ENCODE measurements at regions not wholly inside any gene's neighbourhood (a gene's known extent, or its start where the extent isn't known, plus 50 kb on each side); places are given as distances from the start of the nearest gene placed in this dataset.

GRCh38 chr4:53912766-53913497 is 151.5 kb downstream of the CHIC2 start:
- H3K4ac ChIP-seq (ENCODE audit: low read depth, low read length), result no peak overlapping the region
- H2BK120ac ChIP-seq (ENCODE audit: low read depth, low read length), result no peak overlapping the region
- no peak overlapping the region for H3K27ac ChIP-seq (ENCODE audit: low read depth, low read length)
- H3K4me3 ChIP-seq (ENCODE audit: low read length), result no peak overlapping the region
- DNase-seq, result no peak
- no peaks in the 10 kb centered on the region for H3K79me2 ChIP-seq (ENCODE audit: control insufficient read depth, insufficient read depth, low read length)
- H3K36me3 ChIP-seq (ENCODE audit: control insufficient read depth, insufficient read depth, low read length), result no peaks in the 10 kb centered on the region
- H4K5ac ChIP-seq (ENCODE audit: low read length), result no peak overlapping the region
- H2AK5ac ChIP-seq (ENCODE audit: low read length), result no peak overlapping the region
- no peak overlapping the region for H3K9ac ChIP-seq (ENCODE audit: low read length)
- H3K18ac ChIP-seq (ENCODE audit: low read length), result no peak overlapping the region
- H4K8ac ChIP-seq (ENCODE audit: low read depth, low read length), result no peak overlapping the region
- H3K23ac ChIP-seq (ENCODE audit: low read length), result no peak overlapping the region
- H2BK15ac ChIP-seq (replicated peaks; ENCODE audit: low read depth), result no peak overlapping the region
- H3K4me2 ChIP-seq (ENCODE audit: low read length), result no peak overlapping the region
- H3K4me1 ChIP-seq (ENCODE audit: control insufficient read depth, low read depth, low read length), result peaks cover 5% of the 10 kb centered on the region
- no peak overlapping the region for H2BK5ac ChIP-seq (ENCODE audit: low read length)
- WGBS (ENCODE audit: extremely low coverage, insufficient coverage, low lambda C conversion rate), result no CpG with 5 or more reads among the region's 5 CpGs
- no peaks in the 10 kb centered on the region for H3K27me3 ChIP-seq (ENCODE audit: insufficient read depth, low read length, poor library complexity)
- H3K79me1 ChIP-seq (ENCODE audit: low read length), result no peaks in the 10 kb centered on the region
- H3K56ac ChIP-seq (ENCODE audit: low read length), result no peak overlapping the region

GRCh38 chr4:53908661-53909078 is 155.7 kb downstream of the CHIC2 start:
- Histone ChIP-seq H2BK5ac (ENCODE audit: low read length) (peak overlapping the region; percentile 72), H3K4me1 (ENCODE audit: control insufficient read depth, low read depth, low read length) (peaks cover 5% of the 10 kb centered on the region), H3K36me3 (ENCODE audit: control insufficient read depth, insufficient read depth, low read length) (no peaks in the 10 kb centered on the region), H3K4ac (ENCODE audit: low read depth, low read length) (no peak overlapping the region), H4K5ac (ENCODE audit: low read length) (no peak overlapping the region), H2BK15ac (replicated peaks; ENCODE audit: low read depth) (no peak overlapping the region), H3K23ac (ENCODE audit: low read length) (no peak overlapping the region), H3K79me2 (ENCODE audit: control insufficient read depth, insufficient read depth, low read length) (no peaks in the 10 kb centered on the region), H3K27me3 (ENCODE audit: insufficient read depth, low read length, poor library complexity) (no peaks in the 10 kb centered on the region), H3K18ac (ENCODE audit: low read length) (no peak overlapping the region), H2AK5ac (ENCODE audit: low read length) (no peak overlapping the region), H3K4me2 (ENCODE audit: low read length) (no peak overlapping the region), H3K9ac (ENCODE audit: low read length) (peak overlapping the region; percentile 26), H3K27ac (ENCODE audit: low read depth, low read length) (no peak overlapping the region), H3K79me1 (ENCODE audit: low read length) (no peaks in the 10 kb centered on the region), H2BK120ac (ENCODE audit: low read depth, low read length) (no peak overlapping the region), H4K8ac (ENCODE audit: low read depth, low read length) (no peak overlapping the region), H3K4me3 (ENCODE audit: low read length) (no peak overlapping the region), H3K56ac (ENCODE audit: low read length) (peak overlapping the region; percentile 84)
- peak; percentile 80 for DNase-seq
- no CpG with 5 or more reads among the region's 8 CpGs for WGBS (ENCODE audit: extremely low coverage, insufficient coverage, low lambda C conversion rate)

- no peak overlapping the region for H2AK5ac ChIP-seq (ENCODE audit: low read length)
- no peak overlapping the region for H3K4me3 ChIP-seq (ENCODE audit: low read length)
- H3K9ac ChIP-seq (ENCODE audit: low read length), result no peak overlapping the region
- no peak overlapping the region for H2BK15ac ChIP-seq (replicated peaks; ENCODE audit: low read depth)
- no peak overlapping the region for H3K27ac ChIP-seq (ENCODE audit: low read depth, low read length)
- no peaks in the 10 kb centered on the region for H3K27me3 ChIP-seq (ENCODE audit: insufficient read depth, low read length, poor library complexity)
- peaks cover 5% of the 10 kb centered on the region for H3K4me1 ChIP-seq (ENCODE audit: control insufficient read depth, low read depth, low read length)
- H3K4ac ChIP-seq (ENCODE audit: low read depth, low read length), result no peak overlapping the region
- no peak overlapping the region for H3K23ac ChIP-seq (ENCODE audit: low read length)
- H3K36me3 ChIP-seq (ENCODE audit: control insufficient read depth, insufficient read depth, low read length), result no peaks in the 10 kb centered on the region
- no peak overlapping the region for H2BK5ac ChIP-seq (ENCODE audit: low read length)
- H3K4me2 ChIP-seq (ENCODE audit: low read length), result no peak overlapping the region
- H3K79me1 ChIP-seq (ENCODE audit: low read length), result no peaks in the 10 kb centered on the region
- H3K18ac ChIP-seq (ENCODE audit: low read length), result no peak overlapping the region
- no peaks in the 10 kb centered on the region for H3K79me2 ChIP-seq (ENCODE audit: control insufficient read depth, insufficient read depth, low read length)
- no peak overlapping the region for H4K5ac ChIP-seq (ENCODE audit: low read length)
- no peak overlapping the region for H2BK120ac ChIP-seq (ENCODE audit: low read depth, low read length)
- no peak overlapping the region for H4K8ac ChIP-seq (ENCODE audit: low read depth, low read length)
- WGBS (ENCODE audit: extremely low coverage, insufficient coverage, low lambda C conversion rate), result no CpG with 5 or more reads among the region's 5 CpGs
- no peak overlapping the region for H3K56ac ChIP-seq (ENCODE audit: low read length)
- DNase-seq, result no peak
These were observed 156.6 kb downstream of the CHIC2 start for GRCh38 chr4:53907772-53908171.

GRCh38 chr4:53906606-53907190 is 157.7 kb downstream of the CHIC2 start:
- Histone ChIP-seq H3K79me1 (ENCODE audit: low read length) (no peaks in the 10 kb centered on the region), H3K4me3 (ENCODE audit: low read length) (no peak overlapping the region), H2AK5ac (ENCODE audit: low read length) (no peak overlapping the region), H3K79me2 (ENCODE audit: control insufficient read depth, insufficient read depth, low read length) (no peaks in the 10 kb centered on the region), H4K8ac (ENCODE audit: low read depth, low read length) (no peak overlapping the region), H3K4ac (ENCODE audit: low read depth, low read length) (no peak overlapping the region), H4K5ac (ENCODE audit: low read length) (no peak overlapping the region), H3K27ac (ENCODE audit: low read depth, low read length) (no peak overlapping the region), H3K9ac (ENCODE audit: low read length) (no peak overlapping the region), H3K56ac (ENCODE audit: low read length) (no peak overlapping the region), H3K36me3 (ENCODE audit: control insufficient read depth, insufficient read depth, low read length) (no peaks in the 10 kb centered on the region), H3K27me3 (ENCODE audit: insufficient read depth, low read length, poor library complexity) (no peaks in the 10 kb centered on the region), H3K4me1 (ENCODE audit: control insufficient read depth, low read depth, low read length) (peaks cover 5% of the 10 kb centered on the region), H2BK15ac (replicated peaks; ENCODE audit: low read depth) (no peak overlapping the region), H3K23ac (ENCODE audit: low read length) (no peak overlapping the region), H3K18ac (ENCODE audit: low read length) (no peak overlapping the region), H2BK5ac (ENCODE audit: low read length) (no peak overlapping the region), H2BK120ac (ENCODE audit: low read depth, low read length) (no peak overlapping the region), H3K4me2 (ENCODE audit: low read length) (no peak overlapping the region)
- WGBS (ENCODE audit: extremely low coverage, insufficient coverage, low lambda C conversion rate), result no CpG with 5 or more reads among the region's 6 CpGs
- DNase-seq, result no peak

- no peak overlapping the region for H4K8ac ChIP-seq (ENCODE audit: low read depth, low read length)
- H3K23ac ChIP-seq (ENCODE audit: low read length), result no peak overlapping the region
- DNase-seq, result peak; percentile 86
- H3K27ac ChIP-seq (ENCODE audit: low read depth, low read length), result no peak overlapping the region
- no peaks in the 10 kb centered on the region for H3K79me2 ChIP-seq (ENCODE audit: control insufficient read depth, insufficient read depth, low read length)
- H3K9ac ChIP-seq (ENCODE audit: low read length), result no peak overlapping the region
- H3K79me1 ChIP-seq (ENCODE audit: low read length), result no peaks in the 10 kb centered on the region
- no peak overlapping the region for H2BK15ac ChIP-seq (replicated peaks; ENCODE audit: low read depth)
- no peak overlapping the region for H3K18ac ChIP-seq (ENCODE audit: low read length)
- H3K27me3 ChIP-seq (ENCODE audit: insufficient read depth, low read length, poor library complexity), result no peaks in the 10 kb centered on the region
- H4K5ac ChIP-seq (ENCODE audit: low read length), result no peak overlapping the region
- H2BK120ac ChIP-seq (ENCODE audit: low read depth, low read length), result no peak overlapping the region
- no peak overlapping the region for H2AK5ac ChIP-seq (ENCODE audit: low read length)
- H3K4me2 ChIP-seq (ENCODE audit: low read length), result peak overlapping the region; percentile 19
- H2BK5ac ChIP-seq (ENCODE audit: low read length), result peak overlapping the region; percentile 9
- no peak overlapping the region for H3K4me3 ChIP-seq (ENCODE audit: low read length)
- H3K36me3 ChIP-seq (ENCODE audit: control insufficient read depth, insufficient read depth, low read length), result no peaks in the 10 kb centered on the region
- no CpG with 5 or more reads among the region's 11 CpGs for WGBS (ENCODE audit: extremely low coverage, insufficient coverage, low lambda C conversion rate)
- H3K4me1 ChIP-seq (ENCODE audit: control insufficient read depth, low read depth, low read length), result peaks cover 5% of the 10 kb centered on the region
- H3K56ac ChIP-seq (ENCODE audit: low read length), result peak overlapping the region; percentile 68
- H3K4ac ChIP-seq (ENCODE audit: low read depth, low read length), result no peak overlapping the region
These were observed 158.4 kb downstream of the CHIC2 start for GRCh38 chr4:53905941-53906377.
